ENCODE measurements at regions not wholly inside any gene's neighbourhood (a gene's known extent, or its start where the extent isn't known, plus 50 kb on each side); places are given as distances from the start of the nearest gene placed in this dataset.

DNA sequence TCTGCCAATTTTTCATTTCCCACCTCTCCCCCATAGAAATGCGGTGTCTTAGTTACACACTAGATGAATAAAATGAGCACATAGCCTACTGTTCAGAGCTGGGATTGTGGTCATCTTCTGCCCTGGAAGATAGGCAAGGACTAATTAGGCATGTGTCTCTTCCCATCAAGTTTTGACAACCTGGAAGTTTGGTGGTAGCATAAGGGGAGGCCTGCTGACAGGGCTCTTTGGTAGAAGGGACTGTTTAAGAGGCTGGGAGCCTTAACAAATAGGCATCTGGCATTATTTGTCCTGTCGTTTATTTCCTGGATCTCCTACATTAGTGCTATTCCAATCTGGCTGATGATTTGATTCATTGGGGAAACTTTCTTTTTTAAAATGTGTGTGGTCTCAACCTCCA is 512.3 kb downstream of the ZNF385D start:
- no peak overlapping the region for H3K4me3 ChIP-seq (ENCODE audit: low read depth, low read length)
- DNase-seq (ENCODE audit: low read depth): no peak
- no peaks in the 10 kb centered on the region for H3K27me3 ChIP-seq (ENCODE audit: control insufficient read depth, insufficient read depth, low read length)
- TF ChIP-seq, protein P1, sequence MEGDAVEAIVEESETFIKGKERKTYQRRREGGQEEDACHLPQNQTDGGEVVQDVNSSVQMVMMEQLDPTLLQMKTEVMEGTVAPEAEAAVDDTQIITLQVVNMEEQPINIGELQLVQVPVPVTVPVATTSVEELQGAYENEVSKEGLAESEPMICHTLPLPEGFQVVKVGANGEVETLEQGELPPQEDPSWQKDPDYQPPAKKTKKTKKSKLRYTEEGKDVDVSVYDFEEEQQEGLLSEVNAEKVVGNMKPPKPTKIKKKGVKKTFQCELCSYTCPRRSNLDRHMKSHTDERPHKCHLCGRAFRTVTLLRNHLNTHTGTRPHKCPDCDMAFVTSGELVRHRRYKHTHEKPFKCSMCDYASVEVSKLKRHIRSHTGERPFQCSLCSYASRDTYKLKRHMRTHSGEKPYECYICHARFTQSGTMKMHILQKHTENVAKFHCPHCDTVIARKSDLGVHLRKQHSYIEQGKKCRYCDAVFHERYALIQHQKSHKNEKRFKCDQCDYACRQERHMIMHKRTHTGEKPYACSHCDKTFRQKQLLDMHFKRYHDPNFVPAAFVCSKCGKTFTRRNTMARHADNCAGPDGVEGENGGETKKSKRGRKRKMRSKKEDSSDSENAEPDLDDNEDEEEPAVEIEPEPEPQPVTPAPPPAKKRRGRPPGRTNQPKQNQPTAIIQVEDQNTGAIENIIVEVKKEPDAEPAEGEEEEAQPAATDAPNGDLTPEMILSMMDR (IDR thresholded peaks at IDR 0.05; ENCODE audit: insufficient read depth, low read length, severe bottlenecking): no peak
- H3K36me3 ChIP-seq (ENCODE audit: control insufficient read depth, insufficient read depth, low read length): no peaks in the 10 kb centered on the region
- no peak for FAIRE-seq

GRCh38 chr3:21237638-21238037 is 513.4 kb downstream of the ZNF385D start:
- Histone ChIP-seq H3K36me3 (ENCODE audit: control insufficient read depth, insufficient read depth, low read length) (no peaks in the 10 kb centered on the region), H3K27me3 (ENCODE audit: control insufficient read depth, insufficient read depth, low read length) (no peaks in the 10 kb centered on the region), H3K4me3 (ENCODE audit: low read depth, low read length) (no peak overlapping the region)
- DNase-seq (ENCODE audit: low read depth) (no peak), FAIRE-seq (no peak)
- TF ChIP-seq, protein P1 (IDR thresholded peaks at IDR 0.05; ENCODE audit: insufficient read depth, low read length, severe bottlenecking): no peak

DNA sequence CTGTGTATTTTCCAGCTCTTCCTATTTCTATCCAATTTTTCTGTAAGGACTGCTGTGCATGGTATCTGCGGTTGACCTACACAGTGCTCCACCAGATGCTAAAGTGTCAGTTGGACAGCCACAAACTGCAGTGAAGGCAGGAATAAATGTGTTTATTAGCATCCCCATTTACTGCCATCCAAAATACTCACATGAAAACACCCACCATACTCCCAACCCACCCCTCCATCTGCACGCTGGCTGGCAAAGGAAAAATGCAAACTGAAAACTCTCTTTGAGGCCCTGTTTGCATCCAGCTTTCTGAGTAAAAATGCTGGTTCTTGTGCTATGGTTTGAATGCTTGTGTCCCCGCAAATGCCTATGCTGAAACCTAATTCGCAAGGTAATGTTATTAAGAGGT is 515.5 kb downstream of the ZNF385D start:
- no peak for DNase-seq (ENCODE audit: low read depth)

GRCh38 chr3:21234933-21235332 is 516.1 kb downstream of the ZNF385D start:
- FAIRE-seq: no peak
- H3K27me3 ChIP-seq (ENCODE audit: control insufficient read depth, insufficient read depth, low read length): no peaks in the 10 kb centered on the region
- H3K36me3 ChIP-seq (ENCODE audit: control insufficient read depth, insufficient read depth, low read length): no peaks in the 10 kb centered on the region
- no peak for DNase-seq (ENCODE audit: low read depth)
- TF ChIP-seq, protein P1 (IDR thresholded peaks at IDR 0.05; ENCODE audit: insufficient read depth, low read length, severe bottlenecking): no peak
- no peak overlapping the region for H3K4me3 ChIP-seq (ENCODE audit: low read depth, low read length)

More for the DNA sequence above, 515.5 kb downstream of the ZNF385D start:
- FAIRE-seq: no peak
- TF ChIP-seq, protein P1 (IDR thresholded peaks at IDR 0.05; ENCODE audit: insufficient read depth, low read length, severe bottlenecking): no peak
- no peaks in the 10 kb centered on the region for H3K27me3 ChIP-seq (ENCODE audit: control insufficient read depth, insufficient read depth, low read length)
- no peaks in the 10 kb centered on the region for H3K36me3 ChIP-seq (ENCODE audit: control insufficient read depth, insufficient read depth, low read length)
- no peak overlapping the region for H3K4me3 ChIP-seq (ENCODE audit: low read depth, low read length)

DNA sequence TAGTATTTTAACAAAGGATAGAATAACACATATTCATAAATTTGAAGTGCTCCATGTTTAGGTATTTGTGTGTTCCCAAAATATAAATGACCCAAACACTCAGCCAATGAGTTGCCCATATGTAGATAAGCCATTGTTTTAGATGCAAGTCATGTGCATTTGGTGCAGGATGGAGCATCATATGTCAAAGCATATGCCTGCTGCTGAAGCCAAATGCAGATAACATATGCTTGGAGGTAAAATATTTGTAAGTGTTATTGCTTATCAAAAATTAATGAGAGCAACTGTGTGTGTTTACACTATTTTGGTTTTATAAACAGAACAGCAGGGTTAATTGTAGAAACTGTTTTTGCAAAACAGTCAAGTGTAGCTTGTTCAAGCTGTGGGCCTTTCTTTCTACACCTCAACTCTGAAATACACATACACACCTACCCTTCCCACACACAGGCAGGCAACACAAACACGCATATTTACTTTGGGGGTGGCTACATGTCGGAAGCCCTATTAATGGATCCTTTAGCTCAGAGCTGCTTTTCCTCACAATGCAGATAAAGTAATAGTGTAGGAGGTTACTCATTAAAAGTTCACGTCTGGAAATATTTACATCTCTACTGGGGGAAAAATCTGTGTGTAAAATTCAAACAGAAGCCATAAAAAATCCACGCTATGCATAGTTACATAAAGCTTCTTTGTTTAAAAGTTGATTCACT is 521.4 kb downstream of the ZNF385D start:
- Histone ChIP-seq H3K27me3 (ENCODE audit: control insufficient read depth, insufficient read depth, low read length) (no peaks in the 10 kb centered on the region), H3K4me3 (ENCODE audit: low read depth, low read length) (no peak overlapping the region), H3K36me3 (ENCODE audit: control insufficient read depth, insufficient read depth, low read length) (no peaks in the 10 kb centered on the region)
- no peak for FAIRE-seq
- no peak for DNase-seq (ENCODE audit: low read depth)
- TF ChIP-seq, protein P1 (IDR thresholded peaks at IDR 0.05; ENCODE audit: insufficient read depth, low read length, severe bottlenecking): no peak

- Histone ChIP-seq H3K36me3 (ENCODE audit: control insufficient read depth, insufficient read depth, low read length) (no peaks in the 10 kb centered on the region), H3K4me3 (ENCODE audit: low read depth, low read length) (no peak overlapping the region), H3K27me3 (ENCODE audit: control insufficient read depth, insufficient read depth, low read length) (no peaks in the 10 kb centered on the region)
- TF ChIP-seq, protein P1 (IDR thresholded peaks at IDR 0.05; ENCODE audit: insufficient read depth, low read length, severe bottlenecking): no peak
- FAIRE-seq (no peak), DNase-seq (ENCODE audit: low read depth) (no peak)
Measured at GRCh38 chr3:21226086-21226485, 524.9 kb downstream of the ZNF385D start.

Measured in bronchial epithelial cell (primary cell).